HG02642 (cell line): ENCODE measurements at regions not wholly inside any gene's neighbourhood (a gene's known extent, or its start where the extent isn't known, plus 50 kb on each side); places are given as distances from the start of the nearest gene placed in this dataset.
"Not testable (repeated sequence)": the region's sequence is repeated elsewhere in the genome, so short reads cannot be mapped to it uniquely, and the experiment has no call there.

ENCODE experiments used
- ATAC-seq: cut with Tn5 transposase; IDR thresholded peaks from one replicate; pipeline ENCODE4 v1.9.1; 2021; ENCODE audit warnings: mild to moderate bottlenecking; ENCODE audit not compliant: unreplicated experiment, poor library complexity

DNA sequence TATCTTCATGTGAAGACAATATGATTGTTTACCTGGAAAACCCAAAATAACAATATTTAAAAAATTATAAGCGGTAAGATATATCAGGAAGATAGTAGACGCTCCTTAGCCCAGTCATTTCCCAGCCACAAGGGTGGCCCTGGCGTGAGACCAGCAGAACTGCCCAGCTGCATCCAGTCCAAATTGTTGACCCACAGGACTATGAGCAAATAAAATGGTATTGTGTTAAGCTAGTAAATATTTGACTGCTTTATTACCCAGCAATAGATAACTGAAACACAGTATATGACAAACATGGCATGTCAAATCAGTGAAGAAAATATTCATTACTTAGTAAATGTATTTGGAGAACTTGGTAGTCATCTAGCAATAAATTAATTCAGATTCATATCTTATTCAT is 294.3 kb upstream of the SPAG17 start:
- no peak for ATAC-seq

DNA sequence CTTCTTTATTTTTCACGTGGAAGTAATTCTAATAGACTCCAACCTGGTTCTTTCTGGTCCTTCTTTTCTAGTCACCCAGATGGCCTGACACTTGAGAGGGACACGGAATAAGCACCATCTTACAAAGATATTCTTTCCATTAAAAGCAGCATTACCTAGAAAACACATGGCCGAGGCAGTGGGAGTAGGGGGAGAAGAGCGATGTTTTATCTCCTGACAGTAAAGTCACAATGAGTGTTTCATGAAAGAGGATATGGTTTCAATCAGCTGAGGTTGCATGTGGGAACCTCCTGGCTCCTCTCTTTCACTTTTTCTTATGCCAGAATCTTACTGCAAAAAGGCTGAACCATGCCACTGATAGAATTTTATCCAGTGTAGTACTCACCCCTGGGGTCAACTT is 288.8 kb upstream of the SPAG17 start:
- ATAC-seq = no peak

DNA sequence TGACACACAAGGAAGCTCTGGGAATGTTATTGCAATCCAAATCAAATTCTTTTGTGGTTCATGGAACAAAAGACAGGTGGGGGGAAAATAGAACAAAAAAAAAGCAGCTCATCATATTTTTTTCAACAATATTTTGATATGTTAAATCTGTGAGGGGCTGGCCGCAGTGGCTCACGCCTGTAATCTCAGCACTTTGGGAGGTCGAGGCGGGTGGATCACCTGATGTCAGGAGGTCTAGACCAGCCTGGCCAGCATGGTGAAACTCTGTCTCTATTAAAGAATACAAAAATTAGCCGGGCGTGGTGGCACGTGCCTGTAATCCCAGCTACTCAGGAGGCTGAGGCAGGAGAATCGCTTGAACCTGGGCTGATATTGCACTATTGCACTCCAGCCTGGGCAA is 279.4 kb upstream of the SPAG17 start:
- ATAC-seq = not testable (repeated sequence)

DNA sequence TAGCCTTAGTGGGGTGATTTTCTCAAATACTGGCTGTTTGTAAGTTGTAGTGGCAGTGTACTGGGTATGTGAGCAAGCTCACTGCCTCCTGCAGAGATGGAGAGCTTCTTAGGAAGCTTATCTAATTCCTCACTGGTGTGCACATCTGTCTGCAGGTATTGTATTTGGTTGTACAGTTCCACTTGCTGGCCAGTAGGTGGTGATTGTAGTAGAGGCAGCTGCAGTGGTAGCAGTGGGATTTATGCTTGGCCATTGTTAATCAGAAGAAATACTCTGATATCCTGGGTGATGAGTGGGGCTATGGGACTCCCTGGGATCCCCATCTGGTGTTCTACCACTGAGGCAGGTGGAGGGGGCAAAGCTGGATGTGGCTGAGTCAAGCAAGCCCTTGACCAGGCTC is 276.1 kb upstream of the SPAG17 start:
- no peak for ATAC-seq

DNA sequence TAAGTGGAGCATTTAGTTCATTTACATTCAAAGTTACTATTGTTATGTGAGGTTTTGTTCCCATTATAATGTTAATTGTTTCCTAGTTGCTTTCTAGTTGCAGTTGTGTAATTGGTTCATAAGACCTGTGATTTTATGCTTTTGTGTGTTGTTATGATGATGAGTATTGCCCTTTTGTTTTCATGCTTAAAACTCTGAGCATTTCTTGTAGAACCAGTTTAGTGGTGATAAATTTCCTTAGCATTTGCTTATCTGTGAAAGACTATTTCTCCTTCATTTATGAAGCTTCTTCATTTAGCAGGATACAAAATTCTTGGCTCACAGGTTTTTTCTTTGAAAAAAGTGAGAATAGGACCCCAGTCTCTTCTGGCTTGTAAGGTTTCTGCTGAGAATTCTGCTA is 274.8 kb upstream of the SPAG17 start:
- ATAC-seq = no peak

DNA sequence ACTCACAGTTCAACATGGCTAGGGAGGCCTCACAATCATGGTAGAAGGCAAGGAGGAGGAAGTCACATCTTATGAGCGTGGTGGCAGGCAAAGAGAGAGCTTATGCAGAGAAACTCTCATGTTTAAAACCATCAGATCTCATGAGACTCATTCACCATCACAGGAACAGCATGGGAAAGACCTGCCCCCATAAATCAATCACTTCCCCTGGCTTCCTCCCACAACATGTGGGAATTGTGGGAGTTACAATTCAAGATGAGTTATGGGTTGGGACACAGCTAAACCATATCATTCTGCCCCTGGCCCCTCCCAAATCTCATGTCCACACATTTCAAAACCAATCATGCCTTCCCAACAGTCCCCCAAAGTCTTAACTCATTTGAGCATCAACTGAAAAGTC is 268.8 kb upstream of the SPAG17 start:
- ATAC-seq = not testable (repeated sequence)

DNA sequence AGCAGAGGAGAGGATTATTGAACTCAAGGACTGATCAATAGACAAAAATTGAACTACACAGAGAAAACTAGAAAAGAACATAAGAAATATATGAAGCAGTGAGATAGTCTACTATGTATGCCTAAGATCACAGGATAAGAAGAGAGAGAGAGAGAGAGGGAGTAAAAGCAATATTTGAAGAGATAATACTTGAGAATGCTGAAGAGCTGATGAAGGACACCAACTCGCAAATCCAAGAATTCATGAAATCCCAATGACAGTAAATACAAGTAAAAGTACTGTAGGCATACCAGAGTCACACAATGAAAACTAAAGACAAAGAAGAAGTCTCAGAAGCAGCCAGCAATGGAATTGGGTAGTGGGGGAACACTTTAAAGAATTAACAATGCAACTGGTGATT is 260.1 kb upstream of the SPAG17 start:
- no peak for ATAC-seq

DNA sequence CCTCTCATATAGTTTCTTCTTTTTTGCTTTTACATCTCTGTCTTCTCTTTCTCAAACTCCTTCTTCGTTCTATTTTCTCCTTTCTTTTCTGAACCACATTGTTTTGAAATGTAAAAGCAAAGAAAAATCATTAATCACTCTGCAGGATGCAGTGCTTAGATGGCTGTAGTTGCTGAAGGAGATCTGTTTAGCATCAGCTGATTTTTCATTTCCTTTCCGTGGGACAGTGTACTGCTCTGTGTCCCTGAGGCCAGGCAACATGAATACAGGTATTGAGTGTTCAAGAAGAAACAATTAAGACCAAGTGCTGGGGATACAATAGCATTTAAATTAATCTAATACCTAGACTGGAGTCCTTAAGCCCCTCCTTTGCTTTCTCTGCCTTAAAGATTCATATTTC is 257.2 kb upstream of the SPAG17 start:
- no peak for ATAC-seq

DNA sequence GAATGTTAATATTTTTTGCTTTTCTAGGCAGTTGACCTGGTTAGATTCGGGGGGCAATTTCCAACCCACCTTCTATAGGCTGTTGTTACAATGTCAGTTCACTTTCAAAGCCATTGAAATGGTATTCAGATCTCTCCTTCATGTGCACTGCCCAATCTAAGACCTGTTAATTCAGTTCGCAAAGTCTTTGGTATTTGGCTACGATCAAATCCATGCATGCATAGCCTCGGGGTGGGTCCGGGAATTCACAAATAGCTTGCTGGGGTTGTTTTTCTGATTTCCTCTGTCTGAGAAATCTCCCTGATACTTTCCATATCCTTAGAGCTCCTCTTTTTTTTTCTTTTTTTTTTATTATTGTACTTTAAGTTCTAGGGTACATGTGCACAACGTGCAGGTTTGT is 252.6 kb upstream of the SPAG17 start:
- no peak for ATAC-seq

DNA sequence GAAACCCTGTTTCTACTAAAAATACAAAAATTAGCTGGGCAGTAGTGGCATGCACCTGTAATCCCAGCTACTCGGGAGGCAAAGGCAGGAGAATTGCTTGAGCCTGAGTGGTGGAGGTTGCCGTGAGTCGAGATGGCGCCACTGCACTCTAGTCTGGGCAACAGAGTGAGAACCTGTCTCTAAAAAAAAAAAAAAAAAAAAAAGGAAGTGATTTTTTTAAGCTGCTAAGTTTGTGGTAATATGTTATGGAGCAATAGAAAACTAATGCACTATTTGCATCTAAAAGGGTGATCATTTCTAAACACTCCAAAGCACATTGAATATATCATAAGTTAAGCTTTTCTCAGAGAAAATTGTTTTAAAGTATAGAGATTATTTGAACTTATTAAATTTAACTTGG is 244.8 kb upstream of the SPAG17 start:
- no peak for ATAC-seq

DNA sequence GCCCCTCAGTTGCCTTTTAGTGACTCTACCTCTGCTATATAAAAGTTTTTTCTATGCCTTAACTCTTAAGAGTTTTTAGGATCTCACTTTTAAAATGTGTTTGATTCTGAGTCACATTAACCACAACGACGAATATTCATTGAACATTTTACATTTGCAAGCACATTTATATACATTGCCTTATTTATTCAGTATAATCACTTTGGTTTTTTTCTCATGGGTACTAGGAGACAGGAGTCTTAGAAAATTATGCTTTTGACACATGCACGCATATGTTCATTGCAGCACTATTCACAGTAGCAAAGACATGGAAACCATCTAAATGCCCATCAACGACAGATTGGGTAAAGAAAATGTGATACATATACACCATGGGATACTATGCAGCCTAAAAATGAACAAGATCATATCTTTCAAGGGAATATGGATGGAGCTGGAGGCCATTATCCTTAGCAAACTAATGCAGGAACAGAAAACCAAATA is 236.9 kb upstream of the SPAG17 start:
- ATAC-seq = no peak

DNA sequence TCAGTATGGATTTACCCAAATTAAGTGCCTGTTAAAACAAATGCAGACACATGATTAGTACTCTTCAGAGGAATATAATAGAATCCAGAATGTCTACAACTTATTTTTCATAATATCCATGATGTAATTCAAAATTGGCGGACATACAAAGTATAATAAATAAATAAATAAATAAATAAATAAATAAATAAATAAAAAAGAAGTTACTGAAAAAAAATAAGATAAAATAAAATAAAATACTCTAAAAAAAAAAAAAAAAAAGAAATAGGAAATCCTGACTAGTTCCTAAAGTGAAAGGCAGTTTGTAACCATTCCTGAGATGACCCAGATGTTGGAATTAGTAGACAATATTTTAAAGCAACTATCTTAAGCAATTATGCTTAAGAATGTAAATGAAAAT is 219.0 kb upstream of the SPAG17 start:
- ATAC-seq = no peak

DNA sequence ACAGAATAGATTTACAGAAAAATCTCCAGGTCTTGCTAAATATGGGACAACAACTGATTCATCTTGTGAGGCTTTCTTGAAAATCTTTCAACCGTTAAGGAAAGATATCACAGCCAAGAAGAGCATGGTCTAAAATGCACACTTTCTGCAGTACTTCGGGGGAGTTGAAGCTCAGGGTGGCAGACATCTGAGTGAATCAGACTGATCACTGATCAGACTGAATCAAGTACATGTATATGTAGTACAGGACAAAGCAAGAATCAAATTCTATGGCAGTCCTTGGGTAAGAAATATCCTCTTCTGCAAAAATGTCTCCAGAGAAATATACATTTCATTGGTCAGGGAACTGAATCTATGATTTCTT is 212.4 kb upstream of the SPAG17 start:
- no peak for ATAC-seq

DNA sequence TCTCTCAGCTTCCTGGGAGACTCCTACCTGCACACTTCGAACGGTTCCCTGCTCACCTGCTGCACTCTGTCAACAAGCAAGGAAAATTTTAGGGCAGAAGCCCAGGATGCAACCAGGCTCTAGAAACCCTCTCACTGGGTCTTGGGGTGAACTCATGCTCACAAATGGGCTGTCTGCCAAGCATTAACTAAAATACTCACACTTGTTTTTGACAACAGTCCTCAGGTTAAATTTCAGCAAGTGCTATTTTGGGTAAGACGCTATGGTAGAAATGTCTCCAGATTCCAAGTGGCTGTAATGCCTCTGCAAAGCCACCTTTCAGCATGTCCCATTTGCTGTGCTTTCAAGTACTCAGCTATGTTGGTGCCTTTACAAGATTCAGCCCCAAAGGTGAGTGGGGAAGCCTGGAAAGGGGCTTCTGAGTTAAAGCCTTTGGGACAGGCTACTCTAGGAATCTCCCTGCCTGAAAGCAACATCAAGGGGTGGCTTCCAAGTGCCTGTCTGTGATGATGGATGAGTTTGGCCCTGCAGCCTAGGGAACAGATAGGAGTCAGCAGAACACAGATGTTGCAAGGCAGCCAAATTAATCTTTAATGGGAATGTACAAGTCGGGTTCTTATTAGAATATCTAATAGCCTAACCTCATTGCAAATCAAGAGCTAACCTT is 211.9 kb upstream of the SPAG17 start:
- no peak for ATAC-seq

DNA sequence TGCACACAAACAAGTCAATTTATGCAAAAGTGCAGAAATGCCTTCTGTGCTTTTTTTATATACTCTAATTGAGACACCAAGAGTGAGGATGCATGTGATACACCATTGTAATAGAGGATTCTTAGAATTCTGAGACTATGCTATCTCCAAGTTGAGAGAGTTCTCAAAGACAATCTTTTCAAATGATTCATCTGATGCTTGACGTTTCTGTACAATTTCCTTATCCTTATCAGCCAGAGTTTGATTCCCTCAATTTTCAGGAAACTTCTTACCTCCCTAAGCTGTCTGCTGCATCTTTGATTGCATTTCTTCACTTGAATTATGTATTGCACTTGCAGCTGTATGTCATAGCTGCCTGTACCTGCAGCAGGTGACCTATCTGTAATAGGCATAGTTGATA is 211.3 kb upstream of the SPAG17 start:
- ATAC-seq = no peak

DNA sequence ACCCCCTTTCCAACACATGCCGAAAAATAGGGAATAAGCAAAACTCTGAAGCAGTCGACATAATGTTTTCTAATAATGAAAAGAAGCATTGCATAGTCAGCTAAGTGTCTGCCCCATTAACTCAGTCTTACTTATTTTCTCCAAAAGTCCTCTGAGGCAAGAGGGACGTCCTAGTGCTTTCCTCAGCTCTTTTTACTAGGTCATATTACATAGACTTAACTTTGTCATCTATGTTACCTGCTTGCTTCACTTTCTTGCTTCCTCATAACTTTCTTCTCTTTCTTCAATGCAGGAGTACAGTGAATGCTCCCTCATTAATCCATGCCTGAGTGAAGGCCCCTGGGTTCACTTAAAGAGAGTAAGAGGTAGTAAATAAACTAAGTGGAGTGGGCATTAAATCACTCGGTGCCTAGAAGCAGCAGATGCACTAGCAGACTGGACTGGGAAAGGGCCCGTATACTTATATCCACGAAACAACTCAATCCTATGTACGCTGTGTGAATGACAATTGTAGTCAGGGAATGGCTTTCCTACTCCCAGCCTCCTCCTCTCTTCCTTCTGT is 210.5 kb upstream of the SPAG17 start:
- no peak for ATAC-seq

DNA sequence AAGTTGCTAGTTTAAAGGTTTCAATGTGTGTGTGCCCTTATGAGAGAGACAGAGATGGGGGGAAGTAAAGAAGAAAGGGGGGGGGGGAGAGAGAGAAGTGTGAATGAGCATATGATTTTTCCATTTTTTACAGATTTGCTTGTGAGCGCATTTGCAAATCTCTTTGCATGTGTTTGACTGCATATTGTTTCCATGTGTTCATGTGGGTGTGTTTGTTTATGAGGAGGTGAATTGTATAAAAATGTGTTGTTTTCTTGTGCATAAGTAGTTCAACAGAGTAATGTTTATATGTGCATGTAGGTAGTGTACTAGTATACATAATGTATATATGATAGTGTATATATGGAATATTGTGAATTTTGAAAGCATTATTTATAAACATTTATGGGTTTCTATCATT is 205.9 kb upstream of the SPAG17 start:
- no peak for ATAC-seq

DNA sequence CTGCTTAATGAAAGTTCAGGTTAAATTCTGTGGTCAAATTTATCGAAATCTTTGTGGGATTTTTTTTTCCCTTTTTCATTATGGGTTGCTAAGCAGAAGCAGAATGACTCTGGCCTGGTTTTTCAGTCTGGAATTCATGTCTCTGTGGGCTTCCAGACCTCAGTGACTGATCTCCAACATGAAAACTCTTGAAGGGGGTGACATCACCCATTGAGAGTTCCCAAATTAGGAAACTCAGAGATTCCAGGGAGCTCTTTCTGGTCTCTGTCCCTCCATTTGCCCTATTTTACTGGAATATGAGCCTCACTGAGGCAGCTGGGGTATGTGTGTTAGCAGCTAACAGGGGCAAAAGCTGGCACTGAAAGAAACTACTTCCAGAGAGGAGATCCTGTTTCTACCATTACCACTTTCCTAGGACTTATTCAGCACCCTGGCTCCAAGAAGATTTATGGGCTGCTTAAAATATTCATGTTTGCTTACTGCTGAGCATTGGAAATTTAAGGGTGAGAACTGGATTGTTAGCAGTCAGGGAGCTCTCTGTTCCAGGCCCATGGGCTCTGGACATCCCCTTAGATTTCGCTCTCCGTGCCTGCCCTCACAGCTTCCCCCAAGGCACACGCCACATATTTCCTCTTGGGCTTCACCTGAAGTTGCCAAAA is 203.4 kb upstream of the SPAG17 start:
- ATAC-seq = no peak

DNA sequence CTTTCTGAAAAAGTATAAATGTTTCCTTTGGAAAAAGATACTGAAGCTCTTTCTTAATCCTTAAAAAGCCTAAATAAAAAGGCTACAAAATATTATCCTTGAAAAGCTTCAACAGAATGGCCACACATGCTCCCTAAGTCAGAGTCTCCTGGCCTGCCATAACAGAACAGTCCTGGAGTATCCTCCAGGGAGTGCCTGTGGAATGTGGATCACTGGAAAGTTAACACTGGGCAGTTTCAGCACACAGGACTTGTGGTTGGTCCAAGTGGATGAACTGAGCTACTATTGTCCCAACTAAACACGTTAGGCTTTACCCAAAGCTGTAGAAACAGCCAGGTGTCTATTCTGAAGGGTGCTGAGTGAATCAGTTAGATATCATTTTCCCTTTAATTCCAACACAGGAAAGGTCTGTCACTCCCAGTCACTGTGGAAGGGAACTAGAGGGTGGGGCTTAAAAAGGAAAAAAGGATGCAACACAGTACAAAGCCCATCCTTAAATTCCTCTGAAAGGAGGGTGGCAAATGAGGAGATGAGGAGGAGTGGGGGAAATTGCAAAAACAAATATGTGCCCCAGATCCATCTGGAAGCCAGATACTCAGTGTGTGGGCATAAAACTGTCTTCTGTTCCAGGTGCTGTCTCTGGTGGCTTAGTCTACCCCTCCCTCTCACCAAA is 196.3 kb upstream of the SPAG17 start:
- ATAC-seq = no peak

DNA sequence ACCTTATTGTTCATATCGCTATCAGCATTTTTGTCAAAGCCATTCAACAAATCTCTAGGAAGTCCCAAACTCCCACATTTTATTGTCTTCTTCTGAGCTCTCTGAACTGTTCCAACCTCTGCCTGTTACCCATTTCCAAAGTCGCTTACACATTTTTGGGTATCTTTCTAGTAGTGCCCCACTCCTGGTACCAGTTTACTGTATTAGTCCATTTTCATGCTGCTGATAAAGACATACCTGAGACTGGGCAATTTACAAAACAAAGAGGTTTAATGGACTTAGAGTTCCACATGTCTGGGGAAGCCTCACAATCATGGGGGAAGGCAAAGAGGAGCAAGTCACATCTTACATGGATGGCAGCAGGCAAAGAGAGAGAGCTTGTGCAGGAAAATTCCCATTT is 192.2 kb upstream of the SPAG17 start:
- not testable (repeated sequence) for ATAC-seq

DNA sequence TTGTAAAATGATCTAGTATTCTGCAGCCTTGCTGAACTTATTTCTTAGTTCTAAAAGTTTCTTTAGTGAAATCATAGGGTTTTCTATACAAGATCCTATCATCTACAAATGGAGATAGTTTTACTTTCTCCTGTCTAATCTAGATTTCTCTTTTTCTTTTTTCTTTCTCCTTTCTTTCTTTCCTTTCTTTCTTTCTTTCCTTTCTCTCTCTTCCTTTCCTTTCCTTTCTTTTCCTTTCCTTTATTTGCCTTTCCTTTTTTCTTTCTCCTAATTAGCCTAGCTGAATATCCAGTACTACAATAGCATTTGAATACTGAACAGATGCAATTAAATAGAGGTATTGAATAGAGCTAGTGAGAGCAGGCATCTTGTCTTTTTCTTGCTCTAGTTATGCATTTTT is 186.6 kb upstream of the SPAG17 start:
- no peak for ATAC-seq
